Tibial nerve (tissue), 4 donors: ENCODE measurements at regions not wholly inside any gene's neighbourhood (a gene's known extent, or its start where the extent isn't known, plus 50 kb on each side); places are given as distances from the start of the nearest gene placed in this dataset.

Experiments
- DNase-seq, 2 donors: peaks; one replicate each; pipeline ENCODE4 v3.0.0-alpha.2; 2019; ENCODE audit warnings: low spot score in 2 of 2
- H3K27ac ChIP-seq, 4 donors: fragments of 200-600 bp; sonication (generic) in 3 of 4; one replicate each; pipeline ENCODE4 v1.5.1; 2017 to 2019; ENCODE audit warnings: mild to moderate bottlenecking in 1 of 4
- H3K27me3 ChIP-seq, 2 donors: fragments of 200-600 bp; sonication (generic) in 1 of 2; one replicate each; pipeline versions ENCODE4 v1.5.1 to v1.6.0; 2017 to 2019
- H3K36me3 ChIP-seq, 3 donors: fragments of 200-600 bp; sonication (generic); one replicate each; pipeline ENCODE4 v1.5.1; 2018 to 2019
- H3K4me1 ChIP-seq, 4 donors: fragments of 200-600 bp; sonication (generic) in 3 of 4; one replicate each; pipeline ENCODE4 v1.5.1; 2017 to 2019
- H3K4me3 ChIP-seq, 4 donors: fragments of 200-600 bp; sonication (generic) in 3 of 4; one replicate each; pipeline ENCODE4 v1.5.1; 2017 to 2019; ENCODE audit warnings: mild to moderate bottlenecking in 1 of 4, moderate library complexity in 1 of 4
- H3K9me3 ChIP-seq, 4 donors: fragments of 200-600 bp; sonication (generic) in 3 of 4; one replicate each; pipeline ENCODE4 v1.5.1; 2017 to 2019
- EP300 ChIP-seq, 2 donors: sonication (generic); formaldehyde crosslinking; IDR thresholded peaks; one replicate each; pipeline ENCODE4 v1.6.1; 2017; ENCODE audit warnings: antibody characterized with exemption in 2 of 2, mild to moderate bottlenecking in 1 of 2
- POLR2A ChIP-seq, 2 donors: fragments of 450-650 bp; IDR thresholded peaks; one replicate each; pipeline ENCODE4 v1.6.1; 2017; ENCODE audit warnings: antibody characterized with exemption in 2 of 2, mild to moderate bottlenecking in 2 of 2, moderate library complexity in 2 of 2
- WGBS, 2 donors: methylation state at CpG; one replicate each; pipeline ENCODE4 v1.1.5; 2018; 5-methylcytosine and 5-hydroxymethylcytosine counted together
- TF ChIP-seq, protein P1 (sequence below), 5 experiments: fragments of 200-600 bp in 3 of 5; fragments of 450-650 bp in 2 of 5; sonication (generic) in 3 of 5; IDR thresholded peaks; one replicate each; pipeline ENCODE4 v1.5.1; 2016 to 2019; ENCODE audit warnings: antibody characterized with exemption in 5 of 5, mild to moderate bottlenecking in 3 of 5, moderate library complexity in 2 of 5

DNA sequence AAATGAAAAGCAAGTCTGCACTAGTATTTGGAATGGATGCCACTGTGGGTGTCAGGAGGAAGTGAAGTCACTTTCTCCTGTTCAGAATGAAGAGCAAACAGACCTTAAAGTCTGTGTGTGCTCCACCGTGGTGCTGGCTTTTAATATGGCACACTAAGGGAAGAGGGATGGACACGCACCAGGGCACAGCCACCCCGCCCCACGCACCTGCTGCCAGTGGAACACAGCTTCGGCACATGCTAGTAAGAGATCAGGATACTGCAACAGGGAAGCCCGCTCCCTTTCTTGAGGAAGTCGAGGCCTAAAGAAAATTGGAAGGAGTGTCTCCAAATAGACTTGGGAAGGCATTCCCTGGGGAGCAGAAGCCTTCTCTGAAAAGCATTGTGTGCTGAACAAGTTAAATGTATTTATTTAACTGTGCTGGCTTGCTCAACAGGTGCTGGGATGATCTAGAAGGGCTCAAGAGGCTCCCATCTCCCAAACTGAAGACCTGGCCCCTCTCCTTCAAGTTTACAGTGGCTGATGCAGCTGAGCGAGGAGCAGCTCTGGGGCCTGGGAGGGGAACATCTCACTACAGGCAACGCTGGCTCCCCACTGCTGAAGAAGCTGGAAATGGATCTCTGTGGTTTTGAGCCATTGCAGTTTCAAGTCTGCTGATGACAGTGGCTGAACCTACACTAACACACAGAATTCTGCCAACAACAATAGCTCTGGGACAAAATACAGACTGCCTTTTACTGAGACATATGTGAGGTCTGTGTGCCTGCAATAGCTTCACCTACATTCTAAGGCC is 504.6 kb upstream of the B3GAT1 start:
- no peak for DNase-seq

DNA sequence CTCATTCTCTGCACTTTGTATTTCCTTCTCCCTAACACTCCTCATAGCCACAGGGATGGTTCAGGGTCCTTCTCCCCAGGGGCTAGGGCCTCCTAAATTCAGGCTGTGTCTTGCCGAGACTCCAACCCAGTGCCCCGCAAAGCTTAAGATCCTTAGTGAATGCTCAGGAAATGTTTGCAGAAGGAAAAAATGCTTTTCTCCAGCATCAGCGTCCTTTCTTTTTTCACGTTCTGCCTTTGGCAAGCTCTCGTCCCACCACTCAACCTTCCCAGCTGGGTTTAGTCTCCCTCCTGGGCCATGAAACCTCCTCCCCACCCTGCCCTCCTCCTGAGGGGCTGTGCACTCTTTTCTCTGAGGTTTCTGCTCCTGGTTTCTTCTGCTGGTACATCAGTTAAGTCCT is 503.8 kb upstream of the B3GAT1 start:
- no peak for TF ChIP-seq POLR2A (IDR thresholded peaks at IDR 0.05)
- no peak for TF ChIP-seq EP300 (IDR thresholded peaks at IDR 0.05)
- TF ChIP-seq, protein P1, sequence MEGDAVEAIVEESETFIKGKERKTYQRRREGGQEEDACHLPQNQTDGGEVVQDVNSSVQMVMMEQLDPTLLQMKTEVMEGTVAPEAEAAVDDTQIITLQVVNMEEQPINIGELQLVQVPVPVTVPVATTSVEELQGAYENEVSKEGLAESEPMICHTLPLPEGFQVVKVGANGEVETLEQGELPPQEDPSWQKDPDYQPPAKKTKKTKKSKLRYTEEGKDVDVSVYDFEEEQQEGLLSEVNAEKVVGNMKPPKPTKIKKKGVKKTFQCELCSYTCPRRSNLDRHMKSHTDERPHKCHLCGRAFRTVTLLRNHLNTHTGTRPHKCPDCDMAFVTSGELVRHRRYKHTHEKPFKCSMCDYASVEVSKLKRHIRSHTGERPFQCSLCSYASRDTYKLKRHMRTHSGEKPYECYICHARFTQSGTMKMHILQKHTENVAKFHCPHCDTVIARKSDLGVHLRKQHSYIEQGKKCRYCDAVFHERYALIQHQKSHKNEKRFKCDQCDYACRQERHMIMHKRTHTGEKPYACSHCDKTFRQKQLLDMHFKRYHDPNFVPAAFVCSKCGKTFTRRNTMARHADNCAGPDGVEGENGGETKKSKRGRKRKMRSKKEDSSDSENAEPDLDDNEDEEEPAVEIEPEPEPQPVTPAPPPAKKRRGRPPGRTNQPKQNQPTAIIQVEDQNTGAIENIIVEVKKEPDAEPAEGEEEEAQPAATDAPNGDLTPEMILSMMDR (IDR thresholded peaks at IDR 0.05), result no peak
- H3K27ac ChIP-seq, result no peak overlapping the region

More for the DNA sequence above, 504.6 kb upstream of the B3GAT1 start:
- 74 to 78% methylated on average over 9 of the region's 9 CpGs for WGBS, 2 donors
- H3K4me3 ChIP-seq, result no peak overlapping the region
- H3K27me3 ChIP-seq, result no peaks in the 10 kb centered on the region
- no peaks in the 10 kb centered on the region for H3K4me1 ChIP-seq
- H3K27ac ChIP-seq, result no peak overlapping the region
- H3K9me3 ChIP-seq, result no peaks in the 10 kb centered on the region
- TF ChIP-seq POLR2A (IDR thresholded peaks at IDR 0.05) (no peak), EP300 (IDR thresholded peaks at IDR 0.05) (no peak)
- TF ChIP-seq, protein P1 (IDR thresholded peaks at IDR 0.05), result no peak
- H3K36me3 ChIP-seq, result no peaks in the 10 kb centered on the region

DNA sequence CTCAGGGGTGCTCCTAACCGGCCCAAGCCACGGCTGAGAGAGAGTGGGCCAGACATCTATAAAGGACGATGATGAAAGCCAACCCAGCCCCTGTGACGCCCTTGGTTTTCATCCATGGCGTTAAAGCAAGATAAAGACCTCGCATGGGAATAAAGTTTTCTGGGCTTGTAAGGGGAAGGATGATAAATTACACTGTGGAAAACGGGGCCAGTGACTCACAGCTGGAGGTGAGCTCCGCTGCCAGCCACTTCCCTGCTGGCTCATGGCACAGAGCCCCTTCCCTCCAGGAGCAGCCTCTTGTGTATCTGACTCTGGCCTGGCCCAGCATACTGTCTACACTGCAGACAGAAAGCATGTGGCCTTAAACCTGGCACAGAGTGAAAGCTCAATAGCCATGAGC is 503.2 kb upstream of the B3GAT1 start:
- Histone ChIP-seq H3K36me3 (no peaks in the 10 kb centered on the region), H3K9me3 (no peaks in the 10 kb centered on the region), H3K4me3 (no peak overlapping the region), H3K27ac (no peak overlapping the region), H3K27me3 (no peaks in the 10 kb centered on the region), H3K4me1 (no peaks in the 10 kb centered on the region)
- no peak for DNase-seq
- 64 to 70% methylated on average over 8 of the region's 8 CpGs for WGBS, 2 donors
- TF ChIP-seq POLR2A (IDR thresholded peaks at IDR 0.05) (no peak), EP300 (IDR thresholded peaks at IDR 0.05) (no peak)
- TF ChIP-seq, protein P1 (IDR thresholded peaks at IDR 0.05), result no peak

More for the DNA sequence above, 503.8 kb upstream of the B3GAT1 start:
- DNase-seq, result no peak
- WGBS, 2 donors, result 80 to 83% methylated on average over 5 of the region's 5 CpGs
- Histone ChIP-seq H3K9me3 (no peaks in the 10 kb centered on the region), H3K4me3 (no peak overlapping the region), H3K36me3 (no peaks in the 10 kb centered on the region), H3K4me1 (no peaks in the 10 kb centered on the region), H3K27me3 (no peaks in the 10 kb centered on the region)

GRCh38 chr11:134913999-134914590 is 502.1 kb upstream of the B3GAT1 start:
- WGBS, 2 donors, result 85 to 90% methylated on average over 12 of the region's 12 CpGs
- no peaks in the 10 kb centered on the region for H3K4me1 ChIP-seq
- no peak overlapping the region for H3K4me3 ChIP-seq
- no peaks in the 10 kb centered on the region for H3K27me3 ChIP-seq
- no peak for TF ChIP-seq POLR2A (IDR thresholded peaks at IDR 0.05)
- no peak for TF ChIP-seq EP300 (IDR thresholded peaks at IDR 0.05)
- TF ChIP-seq, protein P1 (IDR thresholded peaks at IDR 0.05), result no peak
- H3K36me3 ChIP-seq, result no peaks in the 10 kb centered on the region
- no peak overlapping the region for H3K27ac ChIP-seq
- no peak for DNase-seq
- H3K9me3 ChIP-seq, result no peaks in the 10 kb centered on the region

GRCh38 chr11:134913391-134913790 is 501.3 kb upstream of the B3GAT1 start:
- Histone ChIP-seq H3K4me1 (no peaks in the 10 kb centered on the region), H3K27ac (no peak overlapping the region), H3K36me3 (no peaks in the 10 kb centered on the region), H3K27me3 (no peaks in the 10 kb centered on the region), H3K9me3 (no peaks in the 10 kb centered on the region), H3K4me3 (no peak overlapping the region)
- 79 to 82% methylated on average over 18 of the region's 18 CpGs for WGBS, 2 donors
- TF ChIP-seq, protein P1 (IDR thresholded peaks at IDR 0.05), result no peak
- no peak for TF ChIP-seq EP300 (IDR thresholded peaks at IDR 0.05)
- TF ChIP-seq POLR2A (IDR thresholded peaks at IDR 0.05), result no peak
- DNase-seq, result no peak
